DND-41 (cell line): ENCODE measurements at regions not wholly inside any gene's neighbourhood (a gene's known extent, or its start where the extent isn't known, plus 50 kb on each side); places are given as distances from the start of the nearest gene placed in this dataset.
A peak's percentile ranks its signal among the peaks of the same experiment; 100 is the strongest.

Source experiments
- ATAC-seq: fragments of 200-7000 bp; cut with Tn5 transposase; 3 replicates; pipeline ENCODE4 v1.9.1; 2021; ENCODE audit warnings: low read depth; ENCODE audit not compliant: insufficient read depth
- DNase-seq: peaks from one replicate; pipeline ENCODE4 v3.0.0-alpha.2; 2020
- H2AFZ ChIP-seq: 2 replicates; pipeline ENCODE4 v1.6.0; 2012; ENCODE audit warnings: low read depth, low read length
- H3K27ac ChIP-seq: 2 replicates; pipeline ENCODE4 v1.5.1; 2012; ENCODE audit warnings: low read length, inconsistent platforms
- H3K27me3 ChIP-seq: fragments of 200-600 bp; sonication (generic); 2 replicates; pipeline ENCODE4 v1.6.0; 2012; ENCODE audit warnings: low read length, mild to moderate bottlenecking, inconsistent platforms; ENCODE audit not compliant: insufficient read depth, poor library complexity
- H3K36me3 ChIP-seq: 2 replicates; pipeline ENCODE4 v1.5.1; 2012; ENCODE audit warnings: low read length, inconsistent platforms; ENCODE audit not compliant: insufficient read depth
- H3K4me1 ChIP-seq: 2 replicates; pipeline ENCODE4 v1.5.1; 2012; ENCODE audit warnings: mild to moderate bottlenecking, low read length; ENCODE audit not compliant: insufficient read depth
- H3K4me2 ChIP-seq: 2 replicates; pipeline ENCODE4 v1.6.0; 2012; ENCODE audit warnings: mild to moderate bottlenecking, moderate library complexity, low read length, inconsistent platforms; ENCODE audit not compliant: insufficient read depth
- H3K4me3 ChIP-seq, 2 experiments: fragments of 200-600 bp in 1 of 2; shearing (Covaris generic) in 1 of 2; 2 replicates each; pipeline ENCODE4 v1.5.1; 2012 to 2016; ENCODE audit warnings: inconsistent platforms in 2 of 2, low read length in 2 of 2, mild to moderate bottlenecking in 2 of 2, low read depth in 1 of 2, moderate library complexity in 1 of 2
- H3K79me2 ChIP-seq: 2 replicates; pipeline ENCODE4 v1.6.0; 2012; ENCODE audit warnings: low read length, inconsistent platforms; ENCODE audit not compliant: insufficient read depth
- H3K9ac ChIP-seq: 2 replicates; pipeline ENCODE4 v1.6.0; 2012; ENCODE audit warnings: low read depth, mild to moderate bottlenecking, inconsistent platforms, low read length, moderate library complexity
- H3K9me3 ChIP-seq: 2 replicates; pipeline ENCODE4 v1.5.1; 2012; ENCODE audit warnings: low read length, moderate library complexity, mild to moderate bottlenecking, inconsistent platforms; ENCODE audit not compliant: insufficient read depth, severe bottlenecking
- H4K20me1 ChIP-seq: 2 replicates; pipeline ENCODE4 v1.6.0; 2012; ENCODE audit warnings: low read length; ENCODE audit not compliant: insufficient read depth
- EZH2 ChIP-seq: IDR thresholded peaks from 3 replicates; pipeline ENCODE4 v1.6.1; 2012; ENCODE audit warnings: borderline replicate concordance, low read depth, mild to moderate bottlenecking, moderate library complexity, low read length, inconsistent platforms; ENCODE audit not compliant: severe bottlenecking
- TF ChIP-seq, protein P1 (sequence below): IDR thresholded peaks from 2 replicates; pipeline ENCODE4 v1.5.1; 2012; ENCODE audit warnings: borderline replicate concordance, low read length, moderate library complexity, mild to moderate bottlenecking; ENCODE audit not compliant: poor library complexity, severe bottlenecking; ENCODE audit errors: extremely low read depth

DNA sequence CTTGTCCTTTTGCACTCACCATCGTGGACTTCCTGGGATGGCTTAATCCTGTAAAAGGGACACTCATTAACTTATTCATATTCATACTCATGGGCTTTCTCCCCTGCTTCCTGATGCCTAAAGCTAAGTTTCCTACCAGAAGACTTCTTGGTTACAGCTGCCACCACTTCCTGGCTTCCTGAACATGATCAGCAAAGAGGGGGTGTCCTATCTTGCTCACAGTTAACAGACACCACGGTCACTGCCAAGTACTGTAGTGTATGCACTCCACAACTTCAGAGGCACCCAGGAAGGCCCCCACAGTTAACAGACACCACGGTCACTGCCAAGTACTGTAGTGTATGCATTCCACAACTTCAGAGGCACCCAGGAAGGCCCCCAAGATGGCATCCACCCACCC is 177.8 kb downstream of the SIPA1L2 start:
- no peaks in the 10 kb centered on the region for H3K27me3 ChIP-seq
- TF ChIP-seq, protein P1, sequence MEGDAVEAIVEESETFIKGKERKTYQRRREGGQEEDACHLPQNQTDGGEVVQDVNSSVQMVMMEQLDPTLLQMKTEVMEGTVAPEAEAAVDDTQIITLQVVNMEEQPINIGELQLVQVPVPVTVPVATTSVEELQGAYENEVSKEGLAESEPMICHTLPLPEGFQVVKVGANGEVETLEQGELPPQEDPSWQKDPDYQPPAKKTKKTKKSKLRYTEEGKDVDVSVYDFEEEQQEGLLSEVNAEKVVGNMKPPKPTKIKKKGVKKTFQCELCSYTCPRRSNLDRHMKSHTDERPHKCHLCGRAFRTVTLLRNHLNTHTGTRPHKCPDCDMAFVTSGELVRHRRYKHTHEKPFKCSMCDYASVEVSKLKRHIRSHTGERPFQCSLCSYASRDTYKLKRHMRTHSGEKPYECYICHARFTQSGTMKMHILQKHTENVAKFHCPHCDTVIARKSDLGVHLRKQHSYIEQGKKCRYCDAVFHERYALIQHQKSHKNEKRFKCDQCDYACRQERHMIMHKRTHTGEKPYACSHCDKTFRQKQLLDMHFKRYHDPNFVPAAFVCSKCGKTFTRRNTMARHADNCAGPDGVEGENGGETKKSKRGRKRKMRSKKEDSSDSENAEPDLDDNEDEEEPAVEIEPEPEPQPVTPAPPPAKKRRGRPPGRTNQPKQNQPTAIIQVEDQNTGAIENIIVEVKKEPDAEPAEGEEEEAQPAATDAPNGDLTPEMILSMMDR: no peak
- no peak for TF ChIP-seq EZH2
- H3K4me3 ChIP-seq: no peak overlapping the region; a peak in 1 of 4 replicates
- no peak overlapping the region for H3K4me2 ChIP-seq
- ATAC-seq: peak; percentile 94
- H3K4me1 ChIP-seq: peaks cover 11% of the 10 kb centered on the region
- no peaks in the 10 kb centered on the region for H3K79me2 ChIP-seq
- no peaks in the 10 kb centered on the region; the same call in 1 of the 2 replicates for H4K20me1 ChIP-seq
- DNase-seq: peak; percentile 48
- H3K9me3 ChIP-seq: no peaks in the 10 kb centered on the region
- no peak overlapping the region for H3K9ac ChIP-seq
- H3K36me3 ChIP-seq: no peaks in the 10 kb centered on the region
- H2AFZ ChIP-seq: peak overlapping the region; percentile 11; the same call in 1 of the 2 replicates
- peak overlapping the region; percentile 59 for H3K27ac ChIP-seq

DNA sequence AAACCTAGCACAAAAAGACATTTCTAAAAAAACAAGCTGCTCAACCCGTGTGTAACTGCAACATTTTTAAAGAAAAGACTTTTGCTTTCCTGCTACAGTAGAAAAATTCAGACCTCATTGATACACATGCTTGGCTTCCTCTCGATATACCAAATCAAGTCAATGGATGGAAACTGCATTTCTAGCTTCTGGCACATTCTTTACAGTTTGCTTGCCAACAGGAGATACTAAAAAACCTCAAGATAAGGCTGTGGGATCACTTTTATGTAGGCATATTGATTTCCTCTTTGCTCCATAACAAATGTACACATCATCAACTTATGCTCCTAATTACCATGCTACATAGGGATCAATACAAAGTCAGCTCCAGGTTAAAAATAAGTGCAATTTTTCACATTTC is 178.4 kb downstream of the SIPA1L2 start:
- ATAC-seq: no peak
- no peak overlapping the region for H3K4me2 ChIP-seq

DNA sequence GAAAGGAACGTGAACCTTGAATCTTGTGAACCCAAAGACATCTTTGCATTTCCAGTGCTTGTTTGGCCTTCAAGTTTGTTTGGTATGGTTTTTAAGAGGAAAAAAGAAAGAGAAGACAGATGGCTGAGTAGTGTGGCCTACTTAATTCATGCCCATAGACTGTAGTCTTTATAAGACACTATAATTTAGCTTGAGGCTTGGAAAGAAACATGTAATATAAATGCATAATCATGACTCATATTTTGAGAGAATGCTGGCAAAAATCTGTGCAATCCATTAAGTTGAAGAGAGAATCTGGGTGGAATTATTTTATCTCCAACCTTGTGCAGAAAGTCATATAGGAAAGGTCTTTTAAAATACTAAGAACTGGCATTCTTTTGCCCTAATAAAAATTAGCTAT is 179.3 kb downstream of the SIPA1L2 start:
- Histone ChIP-seq H3K79me2 (no peaks in the 10 kb centered on the region), H3K4me1 (peaks cover 11% of the 10 kb centered on the region), H3K27me3 (no peaks in the 10 kb centered on the region), H2AFZ (no peak overlapping the region), H3K36me3 (no peaks in the 10 kb centered on the region), H3K4me3 (no peak overlapping the region), H3K4me2 (no peak overlapping the region), H3K9ac (no peak overlapping the region), H4K20me1 (no peaks in the 10 kb centered on the region; the same call in 1 of the 2 replicates), H3K9me3 (no peaks in the 10 kb centered on the region), H3K27ac (no peak overlapping the region)
- no peak for ATAC-seq
- TF ChIP-seq, protein P1: no peak
- no peak for TF ChIP-seq EZH2
- no peak for DNase-seq

More for the DNA sequence above, 178.4 kb downstream of the SIPA1L2 start:
- no peaks in the 10 kb centered on the region for H3K79me2 ChIP-seq
- no peak for DNase-seq
- H4K20me1 ChIP-seq: no peaks in the 10 kb centered on the region; the same call in 1 of the 2 replicates
- no peaks in the 10 kb centered on the region for H3K36me3 ChIP-seq
- H3K27me3 ChIP-seq: no peaks in the 10 kb centered on the region
- peaks cover 11% of the 10 kb centered on the region for H3K4me1 ChIP-seq
- no peaks in the 10 kb centered on the region for H3K9me3 ChIP-seq
- no peak overlapping the region for H3K27ac ChIP-seq
- H3K9ac ChIP-seq: no peak overlapping the region
- TF ChIP-seq, protein P1: no peak
- TF ChIP-seq EZH2: no peak
- H2AFZ ChIP-seq: no peak overlapping the region
- H3K4me3 ChIP-seq: no peak overlapping the region

DNA sequence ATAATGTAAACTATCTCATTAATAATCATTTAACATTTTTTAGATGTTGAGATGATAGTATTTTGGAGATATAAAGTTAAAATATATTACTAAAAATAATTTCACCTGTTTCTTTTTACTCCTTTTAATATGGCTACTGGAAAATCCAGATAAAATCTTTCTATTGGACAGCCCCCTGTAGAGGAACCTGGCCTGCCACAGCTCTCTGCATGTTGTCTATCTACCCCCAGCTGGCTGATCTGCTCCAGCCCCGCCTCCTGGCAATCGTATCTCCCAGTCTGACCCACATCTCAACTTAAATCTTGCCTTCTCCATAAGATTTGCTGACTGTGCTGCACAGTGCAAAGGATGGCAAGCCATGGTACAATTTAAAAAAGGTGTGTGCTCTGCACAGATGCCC is 182.8 kb downstream of the SIPA1L2 start:
- no peak overlapping the region for H2AFZ ChIP-seq
- H3K27ac ChIP-seq: no peak overlapping the region
- H3K27me3 ChIP-seq: no peaks in the 10 kb centered on the region
- H3K4me1 ChIP-seq: peaks cover 5% of the 10 kb centered on the region
- peaks cover 12% of the 10 kb centered on the region; the same call in 1 of the 2 replicates for H3K36me3 ChIP-seq
- H3K9me3 ChIP-seq: no peaks in the 10 kb centered on the region
- no peak overlapping the region for H3K4me2 ChIP-seq
- no peaks in the 10 kb centered on the region; the same call in 1 of the 2 replicates for H4K20me1 ChIP-seq
- no peak; the same call in 2 of the 3 replicates for ATAC-seq
- TF ChIP-seq EZH2: no peak
- TF ChIP-seq, protein P1: no peak
- H3K4me3 ChIP-seq: no peak overlapping the region
- no peak overlapping the region for H3K9ac ChIP-seq
- no peak for DNase-seq
- H3K79me2 ChIP-seq: no peaks in the 10 kb centered on the region
